HepG2 (cell line): ENCODE measurements at regions not wholly inside any gene's neighbourhood (a gene's known extent, or its start where the extent isn't known, plus 50 kb on each side); places are given as distances from the start of the nearest gene placed in this dataset.

ENCODE experiments used
- AKAP8 ChIP-seq: sonication (generic); formaldehyde crosslinking; IDR thresholded peaks from 2 replicates; pipeline ENCODE4 v1.5.1; 2020; ENCODE audit warnings: mild to moderate bottlenecking, missing genetic modification reagents
- FIP1L1 ChIP-seq: fragments of 200-400 bp; formaldehyde crosslinking; IDR thresholded peaks from 2 replicates; pipeline ENCODE4 v1.6.1; 2018; ENCODE audit warnings: low read depth, mild to moderate bottlenecking, low read length, moderate library complexity, borderline replicate concordance; ENCODE audit not compliant: insufficient read depth
- HDAC2 ChIP-seq: sonication (generic); formaldehyde crosslinking; IDR thresholded peaks from 2 replicates; pipeline ENCODE4 v1.4.0; 2020; ENCODE audit warnings: missing genetic modification reagents
- IKZF1 ChIP-seq: fragments of 450-650 bp; IDR thresholded peaks from 2 replicates; pipeline ENCODE4 v1.7.1; 2016
- KAT7 ChIP-seq: IDR thresholded peaks from 2 replicates; pipeline ENCODE4 v1.6.1; 2018; ENCODE audit warnings: borderline replicate concordance, missing compliant biosample characterization
- MTF1 ChIP-seq: sonication (generic); formaldehyde crosslinking; IDR thresholded peaks from 2 replicates; pipeline ENCODE4 v1.5.0; 2020; ENCODE audit warnings: missing genetic modification reagents
- RAD21 ChIP-seq: fragments of 450-650 bp; formaldehyde crosslinking; IDR thresholded peaks from 2 replicates; pipeline ENCODE4 v1.5.0; 2020; ENCODE audit warnings: mild to moderate bottlenecking
- SIN3A ChIP-seq: IDR thresholded peaks from 2 replicates; pipeline ENCODE4 v1.6.1; 2011; ENCODE audit warnings: low read depth, mild to moderate bottlenecking, control low read depth, low read length, borderline replicate concordance
- SIX1 ChIP-seq: sonication (generic); formaldehyde crosslinking; IDR thresholded peaks from 2 replicates; pipeline ENCODE4 v1.4.0; 2020; ENCODE audit warnings: missing genetic modification reagents, borderline replicate concordance
- SNAI1 ChIP-seq: sonication (generic); formaldehyde crosslinking; IDR thresholded peaks from 2 replicates; pipeline ENCODE4 v1.5.0; 2020; ENCODE audit warnings: mild to moderate bottlenecking, missing genetic modification reagents, borderline replicate concordance
- STAG1 ChIP-seq: sonication (generic); formaldehyde crosslinking; IDR thresholded peaks from 2 replicates; pipeline ENCODE4 v1.4.0; 2020; ENCODE audit warnings: missing genetic modification reagents
- TOE1 ChIP-seq: sonication (generic); formaldehyde crosslinking; IDR thresholded peaks from 2 replicates; pipeline ENCODE4 v1.4.0; 2020; ENCODE audit warnings: mild to moderate bottlenecking, missing genetic modification reagents
- TRIM24 ChIP-seq: sonication (generic); formaldehyde crosslinking; IDR thresholded peaks from 2 replicates; pipeline ENCODE4 v1.8.0; 2022; ENCODE audit warnings: mild to moderate bottlenecking, missing genetic modification reagents
- ZBTB44 ChIP-seq: sonication (generic); formaldehyde crosslinking; IDR thresholded peaks from 2 replicates; pipeline ENCODE4 v1.4.0; 2020; ENCODE audit warnings: missing genetic modification reagents
- ZNF335 ChIP-seq: sonication (generic); formaldehyde crosslinking; IDR thresholded peaks from 2 replicates; pipeline ENCODE4 v1.4.0; 2020; ENCODE audit warnings: missing genetic modification reagents
- ZNF619 ChIP-seq: sonication (generic); formaldehyde crosslinking; IDR thresholded peaks from 2 replicates; pipeline ENCODE4 v1.4.0; 2020; ENCODE audit warnings: mild to moderate bottlenecking, missing genetic modification reagents
- ZNF781 ChIP-seq: sonication (generic); formaldehyde crosslinking; IDR thresholded peaks from 2 replicates; pipeline ENCODE4 v1.5.1; 2020; ENCODE audit warnings: borderline replicate concordance, mild to moderate bottlenecking, missing genetic modification reagents; ENCODE audit errors: not compliant biosample characterization
- ZSCAN29 ChIP-seq: sonication (generic); formaldehyde crosslinking; conservative IDR thresholded peaks from 2 replicates; pipeline ENCODE4 v1.4.0; 2020; ENCODE audit warnings: mild to moderate bottlenecking, missing genetic modification reagents
- TF ChIP-seq, protein P1 (sequence below): sonication (generic); formaldehyde crosslinking; IDR thresholded peaks from 2 replicates; pipeline ENCODE4 v1.4.0; 2020; ENCODE audit warnings: mild to moderate bottlenecking, missing genetic modification reagents
- TF ChIP-seq, protein P2 (sequence below): sonication (generic); formaldehyde crosslinking; IDR thresholded peaks from 2 replicates; pipeline ENCODE4 v1.4.0; 2020; ENCODE audit warnings: missing genetic modification reagents
- TF ChIP-seq, protein P3 (sequence below): IDR thresholded peaks from 2 replicates; pipeline ENCODE4 v1.6.1; 2016; ENCODE audit warnings: low read depth, borderline replicate concordance

GRCh38 chrX:41009850-41010846 is 75.1 kb upstream of the USP9X start (continued):
- TF ChIP-seq SIX1 (CRISPR knock-in tag), result no peak
- no peak for TF ChIP-seq FIP1L1
- no peak for TF ChIP-seq ZNF781 (CRISPR knock-in tag)
- TF ChIP-seq STAG1 (CRISPR knock-in tag), result no peak
- no peak for TF ChIP-seq TOE1 (CRISPR knock-in tag)
- no peak; the same call in 1 of the 2 replicates for TF ChIP-seq HDAC2
- TF ChIP-seq MTF1 (CRISPR knock-in tag), result no peak
- TF ChIP-seq IKZF1, result no peak
- TF ChIP-seq SNAI1 (CRISPR knock-in tag), result no peak
- no peak for TF ChIP-seq ZBTB44 (CRISPR knock-in tag)
- no peak for TF ChIP-seq AKAP8 (CRISPR knock-in tag)
- TF ChIP-seq ZNF619 (CRISPR knock-in tag), result no peak
- TF ChIP-seq, protein P1, sequence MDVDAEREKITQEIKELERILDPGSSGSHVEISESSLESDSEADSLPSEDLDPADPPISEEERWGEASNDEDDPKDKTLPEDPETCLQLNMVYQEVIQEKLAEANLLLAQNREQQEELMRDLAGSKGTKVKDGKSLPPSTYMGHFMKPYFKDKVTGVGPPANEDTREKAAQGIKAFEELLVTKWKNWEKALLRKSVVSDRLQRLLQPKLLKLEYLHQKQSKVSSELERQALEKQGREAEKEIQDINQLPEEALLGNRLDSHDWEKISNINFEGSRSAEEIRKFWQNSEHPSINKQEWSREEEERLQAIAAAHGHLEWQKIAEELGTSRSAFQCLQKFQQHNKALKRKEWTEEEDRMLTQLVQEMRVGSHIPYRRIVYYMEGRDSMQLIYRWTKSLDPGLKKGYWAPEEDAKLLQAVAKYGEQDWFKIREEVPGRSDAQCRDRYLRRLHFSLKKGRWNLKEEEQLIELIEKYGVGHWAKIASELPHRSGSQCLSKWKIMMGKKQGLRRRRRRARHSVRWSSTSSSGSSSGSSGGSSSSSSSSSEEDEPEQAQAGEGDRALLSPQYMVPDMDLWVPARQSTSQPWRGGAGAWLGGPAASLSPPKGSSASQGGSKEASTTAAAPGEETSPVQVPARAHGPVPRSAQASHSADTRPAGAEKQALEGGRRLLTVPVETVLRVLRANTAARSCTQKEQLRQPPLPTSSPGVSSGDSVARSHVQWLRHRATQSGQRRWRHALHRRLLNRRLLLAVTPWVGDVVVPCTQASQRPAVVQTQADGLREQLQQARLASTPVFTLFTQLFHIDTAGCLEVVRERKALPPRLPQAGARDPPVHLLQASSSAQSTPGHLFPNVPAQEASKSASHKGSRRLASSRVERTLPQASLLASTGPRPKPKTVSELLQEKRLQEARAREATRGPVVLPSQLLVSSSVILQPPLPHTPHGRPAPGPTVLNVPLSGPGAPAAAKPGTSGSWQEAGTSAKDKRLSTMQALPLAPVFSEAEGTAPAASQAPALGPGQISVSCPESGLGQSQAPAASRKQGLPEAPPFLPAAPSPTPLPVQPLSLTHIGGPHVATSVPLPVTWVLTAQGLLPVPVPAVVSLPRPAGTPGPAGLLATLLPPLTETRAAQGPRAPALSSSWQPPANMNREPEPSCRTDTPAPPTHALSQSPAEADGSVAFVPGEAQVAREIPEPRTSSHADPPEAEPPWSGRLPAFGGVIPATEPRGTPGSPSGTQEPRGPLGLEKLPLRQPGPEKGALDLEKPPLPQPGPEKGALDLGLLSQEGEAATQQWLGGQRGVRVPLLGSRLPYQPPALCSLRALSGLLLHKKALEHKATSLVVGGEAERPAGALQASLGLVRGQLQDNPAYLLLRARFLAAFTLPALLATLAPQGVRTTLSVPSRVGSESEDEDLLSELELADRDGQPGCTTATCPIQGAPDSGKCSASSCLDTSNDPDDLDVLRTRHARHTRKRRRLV, result 0 out of 2 replicates have a peak, but pooled peaks have one; percentile 39
- no peak for TF ChIP-seq ZSCAN29
- TF ChIP-seq, protein P2, sequence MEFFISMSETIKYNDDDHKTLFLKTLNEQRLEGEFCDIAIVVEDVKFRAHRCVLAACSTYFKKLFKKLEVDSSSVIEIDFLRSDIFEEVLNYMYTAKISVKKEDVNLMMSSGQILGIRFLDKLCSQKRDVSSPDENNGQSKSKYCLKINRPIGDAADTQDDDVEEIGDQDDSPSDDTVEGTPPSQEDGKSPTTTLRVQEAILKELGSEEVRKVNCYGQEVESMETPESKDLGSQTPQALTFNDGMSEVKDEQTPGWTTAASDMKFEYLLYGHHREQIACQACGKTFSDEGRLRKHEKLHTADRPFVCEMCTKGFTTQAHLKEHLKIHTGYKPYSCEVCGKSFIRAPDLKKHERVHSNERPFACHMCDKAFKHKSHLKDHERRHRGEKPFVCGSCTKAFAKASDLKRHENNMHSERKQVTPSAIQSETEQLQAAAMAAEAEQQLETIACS, result no peak
- TF ChIP-seq, protein P3, sequence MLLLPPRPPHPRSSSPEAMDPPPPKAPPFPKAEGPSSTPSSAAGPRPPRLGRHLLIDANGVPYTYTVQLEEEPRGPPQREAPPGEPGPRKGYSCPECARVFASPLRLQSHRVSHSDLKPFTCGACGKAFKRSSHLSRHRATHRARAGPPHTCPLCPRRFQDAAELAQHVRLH (CRISPR knock-in tag), result peak; percentile 49; the same call in 1 of the 2 replicates
- TF ChIP-seq KAT7 (CRISPR knock-in tag), result no peak
- TF ChIP-seq ZNF335 (CRISPR knock-in tag), result no peak
- no peak for TF ChIP-seq TRIM24 (CRISPR knock-in tag)
- peak; percentile 46; the same call in 1 of the 2 replicates for TF ChIP-seq RAD21 (CRISPR knock-in tag)
- TF ChIP-seq SIN3A, result 0 out of 2 replicates have a peak, but pooled peaks have one; percentile 46
